ENCODE measurements at regions not wholly inside any gene's neighbourhood (a gene's known extent, or its start where the extent isn't known, plus 50 kb on each side); places are given as distances from the start of the nearest gene placed in this dataset.

GRCh38 chr14:76922092-76922491 lies 95.9 kb downstream of the LRRC74A start:
- no peak overlapping the region for H2AFZ ChIP-seq (ENCODE audit: low read depth, low read length, poor library complexity, severe bottlenecking)
- no TSS peak for BruUV-seq (replicated peaks)
- POLR2A ChIA-PET, result no interaction called here
- H3K27ac ChIP-seq (ENCODE audit: low read depth, low read length), result no peak overlapping the region
- no peaks in the 10 kb centered on the region for H4K20me1 ChIP-seq (ENCODE audit: insufficient read depth)
- RAD21 ChIA-PET (ENCODE audit: low non-redundant PET in 1 of 2, low total read pairs in 2 of 2, uncharacterized antibody in 2 of 2, unreplicated experiment in 2 of 2), result interaction anchor here in 1 of 2 experiments (0.6 kb wide), 1 partner anchor 103 kb away, joined by 8 read pairs; no protein-coding TSS in a partner anchor
- no peak overlapping the region for H3K9ac ChIP-seq (ENCODE audit: low read length)
- ATAC-seq (no peak), DNase-seq (ENCODE audit: low read depth, low spot score) (no peak)
- CTCF ChIA-PET, result interaction anchor here (1.2 kb wide), 1 partner anchor 9 kb away, joined by 3 read pairs; no protein-coding TSS in a partner anchor
- intact Hi-C loops (cut with micrococcal nuclease), result no loop called here
- no peaks in the 10 kb centered on the region for H3K27me3 ChIP-seq (ENCODE audit: insufficient read depth, low read length)
- TF ChIP-seq TCF7L2 (IDR thresholded peaks at IDR 0.05; ENCODE audit: borderline replicate concordance, extremely low read depth, insufficient read depth, insufficient read length), result no peak
- no peak for TF ChIP-seq ELF1 (IDR thresholded peaks at IDR 0.05; ENCODE audit: borderline replicate concordance, low read depth)
- TF ChIP-seq MAX (IDR thresholded peaks at IDR 0.05), result no peak
- TF ChIP-seq EGR1 (IDR thresholded peaks at IDR 0.05; ENCODE audit: low read depth), result no peak
- TF ChIP-seq CEBPB (IDR thresholded peaks at IDR 0.05; ENCODE audit: low read depth), result no peak
- TF ChIP-seq ZFX (IDR thresholded peaks at IDR 0.05), result no peak
- TF ChIP-seq FOSL1 (IDR thresholded peaks at IDR 0.05; ENCODE audit: low read depth), result no peak
- no peak for TF ChIP-seq POLR2AphosphoS5 (IDR thresholded peaks at IDR 0.05; ENCODE audit: low read depth, low read length)
- TF ChIP-seq SP1 (IDR thresholded peaks at IDR 0.05; ENCODE audit: low read depth), result no peak
- TF ChIP-seq YY1 (IDR thresholded peaks at IDR 0.05; ENCODE audit: extremely low read depth, insufficient replicate concordance, low read depth, low read length), result no peak
- TF ChIP-seq EZH2 (IDR thresholded peaks at IDR 0.05), result no peak
- no peak for TF ChIP-seq ZNF274 (IDR thresholded peaks at IDR 0.05; ENCODE audit: low read depth, low read length)
- no peak for TF ChIP-seq ATF3 (IDR thresholded peaks at IDR 0.05)
- TF ChIP-seq RAD21 (IDR thresholded peaks at IDR 0.05; ENCODE audit: low read depth), result no peak
- no peak for TF ChIP-seq ZBTB33 (IDR thresholded peaks at IDR 0.05; ENCODE audit: extremely low read depth, insufficient replicate concordance, low read length)
- H3K9me3 ChIP-seq (ENCODE audit: control insufficient read depth in 1 of 2, insufficient read depth in 1 of 2, low read depth in 1 of 2, low read length in 2 of 2), result no peaks in the 10 kb centered on the region
- H3K4me1 ChIP-seq (ENCODE audit: control insufficient read depth in 1 of 2, insufficient read depth in 2 of 2, low read length in 2 of 2), result peaks cover 36 to 53% of the 10 kb centered on the region in 2 experiments
- no peak overlapping the region for H3K4me2 ChIP-seq (ENCODE audit: low read length)
- H3K79me2 ChIP-seq (ENCODE audit: insufficient read depth, low read length), result no peaks in the 10 kb centered on the region
- H3K9me2 ChIP-seq (ENCODE audit: insufficient read depth), result no peaks in the 10 kb centered on the region
- no peak overlapping the region for H3K4me3 ChIP-seq (replicated peaks in 1 of 2; ENCODE audit: low read depth in 1 of 2, low read length in 2 of 2)
- H3K36me3 ChIP-seq (ENCODE audit: control insufficient read depth in 1 of 2, insufficient read depth in 2 of 2, low read length in 2 of 2), result no peaks in the 10 kb centered on the region
